Fibroblast of skin of scalp (primary cell): ENCODE measurements at regions not wholly inside any gene's neighbourhood (a gene's known extent, or its start where the extent isn't known, plus 50 kb on each side); places are given as distances from the start of the nearest gene placed in this dataset.
A peak's percentile ranks its signal among the peaks of the same experiment; 100 is the strongest.

Experiments
- DNase-seq: peaks from one replicate; pipeline ENCODE4 v3.0.0-alpha.2; 2013

- DNase-seq, result no peak
Measured at GRCh38 chr1:200248541-200248940, 161.3 kb downstream of the ZNF281 start.

GRCh38 chr1:200247518-200247917, 162.3 kb downstream of the ZNF281 start:
- DNase-seq, result no peak

- DNase-seq, result peak; percentile 43
Measured at GRCh38 chr1:200245473-200245872, 164.4 kb downstream of the ZNF281 start.

- DNase-seq, result peak; percentile 42
Measured at GRCh38 chr1:200243042-200243437, 166.8 kb downstream of the ZNF281 start.

GRCh38 chr1:200242110-200243041, 167.5 kb downstream of the ZNF281 start:
- DNase-seq, result no peak

GRCh38 chr1:200240656-200241055, 169.2 kb downstream of the ZNF281 start:
- DNase-seq, result no peak

GRCh38 chr1:200238311-200238710, 171.5 kb downstream of the ZNF281 start:
- no peak for DNase-seq

GRCh38 chr1:200237066-200237465, 172.8 kb downstream of the ZNF281 start:
- DNase-seq, result no peak

GRCh38 chr1:200234938-200235337, 174.9 kb downstream of the ZNF281 start:
- DNase-seq, result no peak

- DNase-seq, result peak; percentile 85
Measured at GRCh38 chr1:200233393-200233792, 176.4 kb downstream of the ZNF281 start.

GRCh38 chr1:200231787-200232231, 178.0 kb downstream of the ZNF281 start:
- DNase-seq, result peak; percentile 78

- DNase-seq, result no peak
Measured at GRCh38 chr1:200230671-200231070, 179.2 kb downstream of the ZNF281 start.

- peak; percentile 43 for DNase-seq
Measured at GRCh38 chr1:200228486-200228885, 181.3 kb downstream of the ZNF281 start.

GRCh38 chr1:200228081-200228480, 181.8 kb downstream of the ZNF281 start:
- DNase-seq, result no peak
